ENCODE measurements at regions not wholly inside any gene's neighbourhood (a gene's known extent, or its start where the extent isn't known, plus 50 kb on each side); places are given as distances from the start of the nearest gene placed in this dataset.
"Not testable (repeated sequence)": the region's sequence is repeated elsewhere in the genome, so short reads cannot be mapped to it uniquely, and the experiment has no call there.

DNA sequence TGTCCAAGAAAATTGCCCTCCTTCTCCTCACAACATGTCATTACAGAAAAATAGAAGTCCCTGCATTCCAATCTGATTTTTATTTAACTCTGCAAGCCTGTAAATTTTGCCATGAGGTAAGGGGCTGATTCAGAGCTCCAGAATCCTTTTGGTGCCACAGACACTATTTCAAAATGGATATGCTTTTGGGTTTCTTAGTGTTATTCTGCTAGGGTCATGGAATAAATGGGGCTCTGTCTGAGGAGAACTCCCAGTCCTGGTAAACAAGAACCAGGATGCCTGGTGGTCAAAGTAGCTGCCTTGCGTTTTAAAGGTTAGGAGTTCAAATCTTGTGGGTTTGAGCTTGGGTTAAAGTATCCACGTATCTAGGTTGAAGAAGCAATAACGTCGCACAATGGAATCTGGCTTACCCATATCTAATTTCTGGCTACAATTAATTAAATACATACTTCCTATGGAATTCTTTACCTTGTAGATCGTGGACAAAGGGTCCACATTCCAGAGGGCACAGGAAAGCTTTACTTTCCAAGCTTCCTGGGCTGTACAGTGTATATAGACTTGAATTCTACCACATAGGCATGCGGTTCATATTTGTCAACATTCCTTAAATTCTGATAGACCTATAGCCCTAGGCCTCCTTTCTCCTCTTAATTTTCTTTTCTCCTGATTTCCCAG lies 98.0 kb upstream of the CDC42BPA start:
- Histone ChIP-seq H3K9ac (ENCODE audit: low read length) (no peak overlapping the region), H3K4me3 (ENCODE audit: low read depth, low read length, poor library complexity, severe bottlenecking) (no peak overlapping the region), H3K27me3 (ENCODE audit: insufficient read depth, low read length) (no peaks in the 10 kb centered on the region), H3K79me2 (ENCODE audit: insufficient read depth, low read length) (no peaks in the 10 kb centered on the region), H2AFZ (ENCODE audit: low read length) (no peak overlapping the region), H3K4me1 (ENCODE audit: insufficient read depth, low read length, severe bottlenecking) (no peaks in the 10 kb centered on the region), H3K4me2 (ENCODE audit: low read length) (no peak overlapping the region), H3K36me3 (ENCODE audit: insufficient read depth, low read length) (no peaks in the 10 kb centered on the region), H3K9me3 (ENCODE audit: low read length) (no peaks in the 10 kb centered on the region), H4K20me1 (ENCODE audit: insufficient read depth, low read length) (no peaks in the 10 kb centered on the region), H3K27ac (ENCODE audit: low read depth, low read length, poor library complexity, severe bottlenecking) (no peak overlapping the region), H3F3A (ENCODE audit: insufficient read depth, low read length) (no peaks in the 10 kb centered on the region), H3K9me2 (ENCODE audit: low read depth, low read length) (no peaks in the 10 kb centered on the region)
- no peak for TF ChIP-seq EZH2 (IDR thresholded peaks at IDR 0.05; ENCODE audit: borderline replicate concordance, low read length)
- TF ChIP-seq, protein P1, sequence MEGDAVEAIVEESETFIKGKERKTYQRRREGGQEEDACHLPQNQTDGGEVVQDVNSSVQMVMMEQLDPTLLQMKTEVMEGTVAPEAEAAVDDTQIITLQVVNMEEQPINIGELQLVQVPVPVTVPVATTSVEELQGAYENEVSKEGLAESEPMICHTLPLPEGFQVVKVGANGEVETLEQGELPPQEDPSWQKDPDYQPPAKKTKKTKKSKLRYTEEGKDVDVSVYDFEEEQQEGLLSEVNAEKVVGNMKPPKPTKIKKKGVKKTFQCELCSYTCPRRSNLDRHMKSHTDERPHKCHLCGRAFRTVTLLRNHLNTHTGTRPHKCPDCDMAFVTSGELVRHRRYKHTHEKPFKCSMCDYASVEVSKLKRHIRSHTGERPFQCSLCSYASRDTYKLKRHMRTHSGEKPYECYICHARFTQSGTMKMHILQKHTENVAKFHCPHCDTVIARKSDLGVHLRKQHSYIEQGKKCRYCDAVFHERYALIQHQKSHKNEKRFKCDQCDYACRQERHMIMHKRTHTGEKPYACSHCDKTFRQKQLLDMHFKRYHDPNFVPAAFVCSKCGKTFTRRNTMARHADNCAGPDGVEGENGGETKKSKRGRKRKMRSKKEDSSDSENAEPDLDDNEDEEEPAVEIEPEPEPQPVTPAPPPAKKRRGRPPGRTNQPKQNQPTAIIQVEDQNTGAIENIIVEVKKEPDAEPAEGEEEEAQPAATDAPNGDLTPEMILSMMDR (IDR thresholded peaks at IDR 0.05; ENCODE audit: low read length) = no peak

DNA sequence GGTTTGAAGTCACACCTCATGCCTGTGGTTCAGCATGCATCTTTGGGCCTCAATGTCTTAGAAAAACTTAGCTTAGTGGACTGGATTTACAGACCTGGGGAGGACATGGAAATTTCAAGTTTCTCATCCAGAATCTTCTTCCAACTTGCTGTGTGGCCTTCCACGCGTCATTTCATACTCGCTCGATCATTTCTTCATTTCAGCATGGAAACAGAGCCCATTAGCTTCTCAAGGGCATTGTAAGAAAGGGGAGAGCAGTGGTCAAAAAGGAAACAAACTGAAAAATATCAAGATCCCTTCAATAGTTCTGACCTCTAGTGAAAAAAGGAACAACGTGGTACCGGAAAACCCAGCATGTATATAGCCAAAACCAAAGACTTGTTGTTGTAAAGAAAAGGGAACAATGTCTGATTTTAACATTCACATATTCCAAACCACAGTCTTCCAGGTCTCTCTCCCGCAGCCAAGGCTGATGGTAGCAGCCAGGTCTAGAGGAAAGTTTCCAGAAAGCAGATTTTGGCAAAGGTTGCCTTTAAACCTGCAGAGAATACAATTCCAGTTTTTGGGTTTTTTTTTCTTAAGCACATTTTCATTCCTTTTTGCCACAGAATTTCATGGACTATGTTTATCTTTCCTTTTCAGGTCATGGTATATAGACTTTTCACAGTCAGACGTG lies 97.0 kb upstream of the CDC42BPA start:
- no peak for TF ChIP-seq EZH2 (IDR thresholded peaks at IDR 0.05; ENCODE audit: borderline replicate concordance, low read length)
- TF ChIP-seq, protein P1 (IDR thresholded peaks at IDR 0.05; ENCODE audit: low read length) = no peak

DNA sequence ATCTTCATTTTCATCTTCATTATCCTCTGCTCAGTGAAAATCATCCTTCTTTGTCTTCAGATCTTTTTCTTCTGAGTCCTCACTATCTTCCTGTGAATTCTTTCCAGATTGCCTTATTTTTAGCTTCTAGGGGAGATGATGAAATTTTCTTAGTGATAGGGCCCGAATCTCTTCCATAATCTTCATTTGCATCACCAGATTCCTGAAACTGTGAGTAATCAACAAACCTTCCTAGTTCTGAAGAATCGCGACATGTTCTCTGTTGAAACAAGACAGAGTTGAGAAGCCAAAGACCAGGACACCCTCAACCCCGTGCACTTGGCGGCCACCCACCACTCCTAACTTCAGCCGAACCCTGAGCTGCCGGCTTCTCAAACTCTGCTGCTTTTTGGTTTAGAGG lies 92.8 kb upstream of the CDC42BPA start:
- H3K9ac ChIP-seq (ENCODE audit: low read length) = no peak overlapping the region
- no peaks in the 10 kb centered on the region for H3K4me1 ChIP-seq (ENCODE audit: insufficient read depth, low read length, severe bottlenecking)
- H3K9me3 ChIP-seq (ENCODE audit: low read length) = no peaks in the 10 kb centered on the region
- H3K27me3 ChIP-seq (ENCODE audit: insufficient read depth, low read length) = no peaks in the 10 kb centered on the region
- H3K27ac ChIP-seq (ENCODE audit: low read depth, low read length, poor library complexity, severe bottlenecking) = no peak overlapping the region
- H3K9me2 ChIP-seq (ENCODE audit: low read depth, low read length) = no peaks in the 10 kb centered on the region
- TF ChIP-seq EZH2 (IDR thresholded peaks at IDR 0.05; ENCODE audit: borderline replicate concordance, low read length) = no peak
- TF ChIP-seq, protein P1 (IDR thresholded peaks at IDR 0.05; ENCODE audit: low read length) = no peak
- no peaks in the 10 kb centered on the region for H3F3A ChIP-seq (ENCODE audit: insufficient read depth, low read length)
- no peak overlapping the region for H3K4me2 ChIP-seq (ENCODE audit: low read length)
- H3K79me2 ChIP-seq (ENCODE audit: insufficient read depth, low read length) = no peaks in the 10 kb centered on the region
- no peak overlapping the region for H3K4me3 ChIP-seq (ENCODE audit: low read depth, low read length, poor library complexity, severe bottlenecking)
- no peak overlapping the region for H2AFZ ChIP-seq (ENCODE audit: low read length)
- no peaks in the 10 kb centered on the region for H4K20me1 ChIP-seq (ENCODE audit: insufficient read depth, low read length)
- no peaks in the 10 kb centered on the region for H3K36me3 ChIP-seq (ENCODE audit: insufficient read depth, low read length)

More for the DNA sequence above, 97.0 kb upstream of the CDC42BPA start:
- Histone ChIP-seq H3K27ac (ENCODE audit: low read depth, low read length, poor library complexity, severe bottlenecking) (no peak overlapping the region), H3K4me2 (ENCODE audit: low read length) (no peak overlapping the region), H3K4me3 (ENCODE audit: low read depth, low read length, poor library complexity, severe bottlenecking) (no peak overlapping the region), H4K20me1 (ENCODE audit: insufficient read depth, low read length) (no peaks in the 10 kb centered on the region), H2AFZ (ENCODE audit: low read length) (no peak overlapping the region), H3K4me1 (ENCODE audit: insufficient read depth, low read length, severe bottlenecking) (no peaks in the 10 kb centered on the region), H3K36me3 (ENCODE audit: insufficient read depth, low read length) (no peaks in the 10 kb centered on the region), H3F3A (ENCODE audit: insufficient read depth, low read length) (no peaks in the 10 kb centered on the region), H3K9me3 (ENCODE audit: low read length) (no peaks in the 10 kb centered on the region), H3K9me2 (ENCODE audit: low read depth, low read length) (no peaks in the 10 kb centered on the region), H3K27me3 (ENCODE audit: insufficient read depth, low read length) (no peaks in the 10 kb centered on the region), H3K79me2 (ENCODE audit: insufficient read depth, low read length) (no peaks in the 10 kb centered on the region), H3K9ac (ENCODE audit: low read length) (no peak overlapping the region)

GRCh38 chr1:227406332-227406731 lies 88.0 kb upstream of the CDC42BPA start:
- H3K4me2 ChIP-seq (ENCODE audit: low read length); H3K9me3 ChIP-seq (ENCODE audit: low read length); H3K9me2 ChIP-seq (ENCODE audit: low read depth, low read length); H3F3A ChIP-seq (ENCODE audit: insufficient read depth, low read length); H2AFZ ChIP-seq (ENCODE audit: low read length); H3K4me1 ChIP-seq (ENCODE audit: insufficient read depth, low read length, severe bottlenecking); H3K4me3 ChIP-seq (ENCODE audit: low read depth, low read length, poor library complexity, severe bottlenecking); H3K27ac ChIP-seq (ENCODE audit: low read depth, low read length, poor library complexity, severe bottlenecking); H3K27me3 ChIP-seq (ENCODE audit: insufficient read depth, low read length); H4K20me1 ChIP-seq (ENCODE audit: insufficient read depth, low read length); H3K9ac ChIP-seq (ENCODE audit: low read length); H3K36me3 ChIP-seq (ENCODE audit: insufficient read depth, low read length); H3K79me2 ChIP-seq (ENCODE audit: insufficient read depth, low read length): not testable (repeated sequence)
